HepG2 (cell line): ENCODE measurements at regions not wholly inside any gene's neighbourhood (a gene's known extent, or its start where the extent isn't known, plus 50 kb on each side); places are given as distances from the start of the nearest gene placed in this dataset.

Experiments used
- ATAC-seq: fragments of 200-7000 bp; cut with Tn5 transposase; 3 replicates; pipeline ENCODE4 v1.9.1; 2020; ENCODE audit warnings: mild to moderate bottlenecking, moderate library complexity
- BruUV-seq: library from RNA; stranded (reverse); fragments of 400-500 nt; replicated peaks from 2 replicates; lab custom pipeline; 2021; lab: Mats Ljungman, UMichigan
- CTCF ChIA-PET: fragments of 300-600 bp; formaldehyde crosslinking; extraction: SDS; loops from one replicate; lab custom pipeline; 2021; ENCODE audit warnings: low total read pairs, inconsistent platforms, low intra/inter-chr PET ratio; lab: Yijun Ruan, JAX
- POLR2A ChIA-PET: fragments of 350-600 bp; sonication (Branson Sonifier 250); formaldehyde crosslinking; loops from one replicate; lab custom pipeline; 2020; ENCODE audit warnings: antibody characterized with exemption, inconsistent platforms; lab: Yijun Ruan, JAX
- DNase-seq: peaks from one replicate; pipeline ENCODE4 v3.0.0-alpha.2; 2015; ENCODE audit warnings: low spot score
- FAIRE-seq: peaks from 3 replicates; lab custom pipeline; 2011; peaks lifted over from hg19 to GRCh38; lab: Jason Lieb, UNC
- H2AFZ ChIP-seq: one replicate; pipeline ENCODE4 v1.6.1; 2011; ENCODE audit warnings: low read length, inconsistent platforms
- H3K27ac ChIP-seq: fragments of 300-600 bp; 3 replicates; pipeline ENCODE4 v1.8.0; 2011; ENCODE audit warnings: mixed run types, mild to moderate bottlenecking, mixed read lengths, low read length, inconsistent platforms; ENCODE audit not compliant: insufficient read depth; ENCODE audit errors: extremely low read length
- H3K27me3 ChIP-seq, 2 experiments: fragments of 200-600 bp in 1 of 2; 2 replicates in 1 of 2; 3 replicates in 1 of 2; pipeline versions ENCODE4 v1.6.0 to v1.8.0; 2011; ENCODE audit warnings: low read length in 2 of 2, mild to moderate bottlenecking in 2 of 2, moderate library complexity in 2 of 2, inconsistent platforms in 1 of 2; ENCODE audit not compliant: insufficient read depth in 2 of 2, control insufficient read depth in 1 of 2
- H3K36me3 ChIP-seq, 2 experiments: fragments of 200-600 bp in 1 of 2; replicated peaks in 1 of 2; 2 replicates in 1 of 2; 3 replicates in 1 of 2; pipeline versions ENCODE4 v1.5.1 to v1.8.0; 2011; ENCODE audit warnings: low read length in 2 of 2, inconsistent platforms in 1 of 2; ENCODE audit not compliant: insufficient read depth in 2 of 2, control insufficient read depth in 1 of 2
- H3K4me1 ChIP-seq: 2 replicates; pipeline ENCODE4 v1.5.1; 2012; ENCODE audit warnings: low read length, inconsistent platforms; ENCODE audit not compliant: insufficient read depth
- H3K4me2 ChIP-seq: 2 replicates; pipeline ENCODE4 v1.6.0; 2011; ENCODE audit warnings: low read depth, low read length, inconsistent platforms
- H3K4me3 ChIP-seq, 3 experiments: fragments of 200-600 bp in 1 of 3; sonication (generic), shearing (Covaris generic) in 1 of 3; replicated peaks in 1 of 3; 2 replicates each; pipeline ENCODE4 v1.5.1; 2011 to 2016; ENCODE audit warnings: low read length in 3 of 3, inconsistent platforms in 2 of 3, low read depth in 2 of 3, mild to moderate bottlenecking in 2 of 3, control low read depth in 1 of 3, mixed read lengths in 1 of 3; ENCODE audit not compliant: insufficient read depth in 1 of 3
- H3K79me2 ChIP-seq: one replicate; pipeline ENCODE4 v1.6.1; 2011; ENCODE audit warnings: low read length, inconsistent platforms; ENCODE audit not compliant: insufficient read depth
- H3K9ac ChIP-seq: 2 replicates; pipeline ENCODE4 v1.6.0; 2011; ENCODE audit warnings: mild to moderate bottlenecking, low read depth, low read length, inconsistent platforms; ENCODE audit not compliant: insufficient read depth
- H3K9me3 ChIP-seq: 2 replicates; pipeline ENCODE4 v1.5.1; 2012; ENCODE audit warnings: mild to moderate bottlenecking, low read length
- H4K20me1 ChIP-seq: 2 replicates; pipeline ENCODE4 v1.6.0; 2011; ENCODE audit warnings: inconsistent platforms, mild to moderate bottlenecking, low read length, moderate library complexity; ENCODE audit not compliant: insufficient read depth
- ARID3A ChIP-seq: IDR thresholded peaks from 2 replicates; pipeline ENCODE4 v1.6.1; 2012; ENCODE audit warnings: low read depth, low read length, improper control_type of control experiment
- CCAR2 ChIP-seq: fragments of 200-400 bp; formaldehyde crosslinking; optimal IDR thresholded peaks from 2 replicates; pipeline ENCODE3; 2018; ENCODE audit warnings: low read depth, mild to moderate bottlenecking, low read length, moderate library complexity
- EZH2 ChIP-seq: conservative IDR thresholded peaks from 2 replicates; pipeline ENCODE4 v1.6.1; 2012; ENCODE audit warnings: mild to moderate bottlenecking, low read depth, low read length, moderate library complexity
- MAFG ChIP-seq: sonication (generic); formaldehyde crosslinking; IDR thresholded peaks from 2 replicates; pipeline ENCODE4 v1.5.1; 2020; ENCODE audit warnings: mild to moderate bottlenecking, missing genetic modification reagents
- NCOR1 ChIP-seq: fragments of 200-600 bp; sonication (generic); IDR thresholded peaks from 2 replicates; pipeline ENCODE4 v1.7.0; 2017; ENCODE audit warnings: antibody characterized with exemption, low read length, borderline replicate concordance
- NFIC ChIP-seq: IDR thresholded peaks from 2 replicates; pipeline ENCODE4 v1.6.1; 2012; ENCODE audit warnings: mild to moderate bottlenecking, low read length, inconsistent platforms
- NR1H2 ChIP-seq: sonication (generic); formaldehyde crosslinking; IDR thresholded peaks from 2 replicates; pipeline ENCODE4 v1.8.1; 2022; ENCODE audit warnings: low read depth, missing genetic modification reagents, borderline replicate concordance
- PHB2 ChIP-seq: fragments of 450-650 bp; IDR thresholded peaks from 2 replicates; pipeline ENCODE4 v1.6.1; 2018; ENCODE audit not compliant: partially characterized antibody
- PHF21A ChIP-seq: sonication (generic); formaldehyde crosslinking; IDR thresholded peaks from 2 replicates; pipeline ENCODE4 v1.5.0; 2020; ENCODE audit warnings: mild to moderate bottlenecking, missing genetic modification reagents
- PRDM4 ChIP-seq: sonication (generic); formaldehyde crosslinking; IDR thresholded peaks from 2 replicates; pipeline ENCODE4 v1.9.0; 2021; ENCODE audit warnings: missing genetic modification reagents, borderline replicate concordance
- TEAD2 ChIP-seq: sonication (generic); formaldehyde crosslinking; IDR thresholded peaks from 2 replicates; pipeline ENCODE4 v1.9.0; 2021; ENCODE audit warnings: missing genetic modification reagents
- ZNF138 ChIP-seq: sonication (generic); formaldehyde crosslinking; IDR thresholded peaks from 2 replicates; pipeline ENCODE4 v1.5.0; 2020; ENCODE audit warnings: mild to moderate bottlenecking, low read depth, missing genetic modification reagents
- ZNF180 ChIP-seq: sonication (generic); formaldehyde crosslinking; IDR thresholded peaks from 2 replicates; pipeline ENCODE4 v1.4.0; 2020; ENCODE audit warnings: low read depth, missing genetic modification reagents, borderline replicate concordance
- ZNF761 ChIP-seq: sonication (generic); formaldehyde crosslinking; conservative IDR thresholded peaks from 2 replicates; pipeline ENCODE4 v1.4.0; 2020; ENCODE audit warnings: mild to moderate bottlenecking, missing genetic modification reagents
- ZSCAN29 ChIP-seq: sonication (generic); formaldehyde crosslinking; conservative IDR thresholded peaks from 2 replicates; pipeline ENCODE4 v1.4.0; 2020; ENCODE audit warnings: mild to moderate bottlenecking, missing genetic modification reagents
- WGBS: methylation state at CpG from one replicate; pipeline ENCODE4 v1.1.6; 2017; ENCODE audit warnings: low lambda C conversion rate; 5-methylcytosine and 5-hydroxymethylcytosine counted together
- in situ Hi-C: cut with HindIII; loops from 2 replicates; pipeline ENCODE4 v1.10.0; 2017; ENCODE audit warnings: low pct_unique_long_range_greater_than_20kb; ENCODE audit not compliant: extremely low pct_ligation_motif_present
- intact Hi-C: fragments of 100-400 bp; cut with micrococcal nuclease; formaldehyde crosslinking; loops from one replicate; pipeline ENCODE4 v1.10.0; 2022; ENCODE audit not compliant: unreplicated experiment

- intact Hi-C loops (no loop called here), in situ Hi-C loops (no loop called here)
- DNase-seq (no peak), FAIRE-seq (no peak), ATAC-seq (no peak)
- ChIA-PET CTCF (no interaction called here), POLR2A (no interaction called here)
- WGBS, result 50% methylated on average over 5 of the region's 5 CpGs
- Histone ChIP-seq H3K4me1 (no peaks in the 10 kb centered on the region), H4K20me1 (no peaks in the 10 kb centered on the region), H3K27ac (no peak overlapping the region), H3K79me2 (no peaks in the 10 kb centered on the region), H3K36me3 (no peaks in the 10 kb centered on the region), H3K27me3 (peaks cover 0 to 1% of the 10 kb centered on the region in 2 experiments; a peak in 1 of 5 replicates), H3K4me3 (no peak overlapping the region), H3K9me3 (peaks cover 14% of the 10 kb centered on the region; the same call in 1 of the 2 replicates), H3K4me2 (no peak overlapping the region), H2AFZ (no peak overlapping the region), H3K9ac (no peak overlapping the region)
- BruUV-seq, result no TSS peak
- TF ChIP-seq TEAD2 (CRISPR knock-in tag) (no peak), NR1H2 (CRISPR knock-in tag) (no peak), NFIC (no peak), NCOR1 (no peak), EZH2 (no peak)
Observed at GRCh38 chr2:149906886-149907285, 319.3 kb upstream of the MMADHC start.

GRCh38 chr2:149904352-149905175 lies 317.0 kb upstream of the MMADHC start:
- Histone ChIP-seq H3K4me1 (no peaks in the 10 kb centered on the region), H3K36me3 (no peaks in the 10 kb centered on the region), H3K27me3 (peaks cover 0 to 1% of the 10 kb centered on the region in 2 experiments; a peak in 1 of 5 replicates), H3K9me3 (peaks cover 23% of the 10 kb centered on the region; the same call in 1 of the 2 replicates), H3K4me2 (no peak overlapping the region), H3K9ac (no peak overlapping the region), H3K79me2 (no peaks in the 10 kb centered on the region), H4K20me1 (no peaks in the 10 kb centered on the region), H3K4me3 (no peak overlapping the region), H3K27ac (no peak overlapping the region), H2AFZ (no peak overlapping the region)
- BruUV-seq, result no TSS peak
- ChIA-PET CTCF (no interaction called here), POLR2A (no interaction called here)
- in situ Hi-C loops, result no loop called here
- intact Hi-C loops, result no loop called here
- no peak for DNase-seq
- WGBS, result 57% methylated on average over 7 of the region's 7 CpGs
- no peak for FAIRE-seq
- ATAC-seq, result no peak
- TF ChIP-seq PRDM4 (no peak), ZNF180 (CRISPR knock-in tag) (no peak), MAFG (no peak), ZNF761 (CRISPR knock-in tag) (no peak), ARID3A (no peak), PHF21A (CRISPR knock-in tag) (no peak), ZSCAN29 (CRISPR knock-in tag) (no peak), PHB2 (no peak), CCAR2 (no peak), ZNF138 (no peak)
